ENCODE measurements at regions not wholly inside any gene's neighbourhood (a gene's known extent, or its start where the extent isn't known, plus 50 kb on each side); places are given as distances from the start of the nearest gene placed in this dataset.
"Not testable (repeated sequence)": the region's sequence is repeated elsewhere in the genome, so short reads cannot be mapped to it uniquely, and the experiment has no call there.

- no peak for DNase-seq
These were observed 58.0 kb downstream of the CGGBP1 start for GRCh38 chr3:88000853-88001252.

DNA sequence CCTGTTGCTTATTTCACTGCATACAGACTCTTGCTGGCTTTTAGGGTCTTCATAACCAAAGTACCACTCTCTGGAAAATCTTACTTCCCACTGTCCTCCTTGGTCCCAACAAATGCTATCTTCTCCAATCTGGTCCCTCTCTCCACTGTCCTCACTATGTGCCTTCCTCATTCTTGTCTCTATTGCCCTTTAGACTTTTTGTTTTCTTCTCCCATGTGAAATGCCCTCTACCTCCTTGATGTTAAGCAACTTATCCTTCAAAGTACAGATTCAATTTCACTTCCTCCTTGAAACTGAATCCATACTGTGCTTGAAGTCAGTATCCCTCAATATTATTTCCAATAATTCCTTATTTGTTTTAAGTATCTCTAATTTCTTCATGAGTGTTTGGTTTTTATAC is 60.8 kb downstream of the CGGBP1 start:
- DNase-seq: no peak

- DNase-seq: no peak
These were observed 61.5 kb downstream of the CGGBP1 start for GRCh38 chr3:87997298-87997697.

DNA sequence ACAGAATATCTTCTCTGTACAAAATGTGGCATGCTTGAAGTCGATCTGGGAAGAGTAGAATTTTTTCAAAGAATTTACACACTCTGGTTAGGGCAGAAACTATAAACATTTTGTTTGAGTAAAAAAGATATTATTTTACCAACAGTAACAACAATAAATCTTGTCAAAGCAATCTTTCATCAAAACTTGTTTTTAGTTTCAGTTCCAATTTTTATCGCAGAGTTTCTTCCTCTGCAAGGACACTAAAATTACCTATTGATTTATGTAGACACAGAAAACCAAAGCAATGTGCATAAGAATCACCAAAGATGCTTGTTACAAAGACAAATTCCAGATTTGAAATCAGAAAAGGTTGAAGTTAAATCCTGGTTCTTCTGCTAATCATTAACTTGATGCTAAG is 61.9 kb downstream of the CGGBP1 start:
- no peak for DNase-seq

GRCh38 chr3:87993566-87993965 is 65.2 kb downstream of the CGGBP1 start:
- DNase-seq: no peak

DNA sequence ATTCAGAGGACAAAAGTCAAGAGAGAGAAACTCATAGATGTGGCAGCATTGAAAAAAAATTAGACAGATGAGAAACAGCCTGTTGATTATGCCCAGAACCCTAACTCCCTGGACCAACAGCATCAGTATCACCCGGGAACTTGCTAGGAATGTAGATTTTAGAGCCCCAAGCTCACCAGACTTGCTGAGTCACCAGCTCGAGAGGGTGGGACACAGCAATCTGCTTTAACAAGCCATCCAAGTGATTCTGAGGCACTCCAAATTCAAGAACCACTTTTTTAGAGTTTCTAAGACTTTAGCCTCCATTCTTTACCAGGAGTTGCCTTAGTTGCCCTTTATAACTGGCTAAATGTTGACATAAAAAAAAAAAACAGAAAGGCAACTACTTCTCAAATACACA is 70.9 kb downstream of the CGGBP1 start:
- DNase-seq: no peak

DNA sequence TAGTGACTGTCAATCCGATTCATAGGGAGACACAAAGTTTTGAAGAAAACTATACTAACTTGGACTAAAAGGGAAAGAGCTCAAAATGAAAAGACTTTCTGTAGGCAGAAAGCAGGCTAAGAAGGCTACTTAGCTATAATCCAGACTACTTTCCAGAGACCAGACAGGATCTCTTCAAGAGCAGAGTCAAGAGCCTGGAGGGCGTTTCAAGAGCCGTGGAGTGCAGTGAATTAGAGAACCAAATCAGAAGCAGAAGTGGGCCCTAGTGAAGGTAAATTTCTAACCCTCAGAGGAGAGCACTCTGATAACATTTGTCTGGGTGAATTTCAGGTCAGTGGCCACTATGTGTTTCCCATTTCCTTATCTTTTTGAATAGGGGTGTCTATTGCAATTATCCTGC is 76.4 kb downstream of the CGGBP1 start:
- no peak for DNase-seq

- no peak for DNase-seq
These were observed 79.3 kb downstream of the CGGBP1 start for GRCh38 chr3:87979527-87979926.

GRCh38 chr3:87977765-87978164 is 81.0 kb downstream of the CGGBP1 start:
- DNase-seq: no peak

- DNase-seq: no peak
These were observed 83.1 kb downstream of the CGGBP1 start for GRCh38 chr3:87975716-87976115.

GRCh38 chr3:87973906-87974305 is 84.9 kb downstream of the CGGBP1 start:
- DNase-seq: no peak

GRCh38 chr3:87969620-87970019 is 89.2 kb downstream of the CGGBP1 start:
- DNase-seq: no peak

- DNase-seq: no peak
These were observed 90.1 kb downstream of the CGGBP1 start for GRCh38 chr3:87968668-87969067.

GRCh38 chr3:87958289-87958688 is 100.5 kb downstream of the CGGBP1 start:
- no peak for DNase-seq

- no peak for DNase-seq
These were observed 101.2 kb downstream of the CGGBP1 start for GRCh38 chr3:87957575-87957974.

DNA sequence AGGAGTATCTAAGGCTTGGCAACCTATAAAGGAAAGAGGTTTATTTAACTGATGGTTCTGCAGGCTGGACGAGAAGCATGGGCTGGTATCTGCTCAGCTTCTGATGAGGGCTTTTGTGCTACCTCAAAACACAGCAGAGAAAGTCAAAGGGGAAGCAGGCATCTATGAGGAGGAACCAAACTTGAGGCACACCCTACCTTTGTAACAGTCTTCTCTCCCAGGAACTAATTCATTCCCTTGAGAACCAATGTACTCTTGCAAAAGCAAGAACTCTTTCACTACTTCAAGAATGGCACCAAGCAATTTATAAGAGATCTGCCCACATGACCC is 109.0 kb downstream of the CGGBP1 start:
- DNase-seq: no peak

DNA sequence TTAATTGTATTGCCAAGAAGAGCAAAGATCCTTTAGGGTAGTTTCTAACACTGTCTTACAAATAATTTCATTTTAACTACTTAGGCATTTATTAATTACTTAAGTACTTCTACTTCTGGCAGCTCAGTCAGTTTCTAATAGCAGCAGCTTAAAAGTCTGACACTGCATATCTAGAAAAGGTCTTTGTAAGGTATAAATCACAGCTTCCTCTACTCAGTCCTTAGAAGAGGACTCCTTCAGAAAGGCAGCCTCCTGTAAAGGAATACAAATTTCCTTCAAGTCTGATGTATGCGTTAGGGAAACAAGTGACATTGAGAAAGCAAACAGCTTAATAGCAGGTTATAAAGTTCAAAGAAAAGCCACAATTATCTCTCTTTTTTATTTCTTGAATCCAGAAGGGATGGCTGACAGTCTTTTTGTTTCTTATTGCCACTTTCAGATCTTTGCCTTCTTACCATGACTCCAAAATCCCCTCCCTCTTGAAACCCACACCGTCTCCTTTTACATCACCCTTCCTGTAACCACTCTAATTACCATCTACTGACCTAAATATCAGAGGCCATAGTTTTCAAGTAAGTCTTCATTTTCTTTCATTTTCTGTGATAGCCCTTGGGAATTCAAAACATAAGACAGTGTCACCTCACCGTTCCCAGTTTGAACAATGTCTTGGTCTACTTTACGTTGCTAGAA is 109.5 kb downstream of the CGGBP1 start:
- no peak for DNase-seq

GRCh38 chr3:87946007-87946406 is 112.8 kb downstream of the CGGBP1 start:
- DNase-seq: not testable (repeated sequence)

- DNase-seq: not testable (repeated sequence)
These were observed 116.5 kb downstream of the CGGBP1 start for GRCh38 chr3:87942256-87942655.

DNA sequence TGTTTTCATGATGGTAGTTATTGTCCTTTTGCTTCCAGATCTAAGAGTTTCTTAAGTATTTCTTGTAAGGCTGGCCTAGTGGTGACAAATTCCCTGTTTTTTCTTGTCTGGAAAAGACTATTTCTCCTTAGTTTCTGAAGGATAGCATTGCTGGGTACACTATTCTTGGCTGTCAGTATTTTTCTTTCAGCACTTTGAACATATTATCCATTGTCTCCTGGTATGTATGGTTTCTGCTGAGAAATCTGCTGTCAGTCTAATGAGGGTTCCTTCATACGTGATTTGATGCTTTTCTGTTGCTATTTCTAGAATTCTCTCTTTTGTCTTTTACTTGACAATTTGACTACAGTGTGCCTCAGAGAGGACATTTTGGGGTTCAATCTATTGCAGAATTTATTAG is 134.3 kb downstream of the CGGBP1 start:
- no peak for DNase-seq

- no peak for DNase-seq
These were observed 138.3 kb downstream of the CGGBP1 start for GRCh38 chr3:87920549-87920948.

- DNase-seq: no peak
These were observed 157.7 kb downstream of the CGGBP1 start for GRCh38 chr3:87901141-87901540.

DNA sequence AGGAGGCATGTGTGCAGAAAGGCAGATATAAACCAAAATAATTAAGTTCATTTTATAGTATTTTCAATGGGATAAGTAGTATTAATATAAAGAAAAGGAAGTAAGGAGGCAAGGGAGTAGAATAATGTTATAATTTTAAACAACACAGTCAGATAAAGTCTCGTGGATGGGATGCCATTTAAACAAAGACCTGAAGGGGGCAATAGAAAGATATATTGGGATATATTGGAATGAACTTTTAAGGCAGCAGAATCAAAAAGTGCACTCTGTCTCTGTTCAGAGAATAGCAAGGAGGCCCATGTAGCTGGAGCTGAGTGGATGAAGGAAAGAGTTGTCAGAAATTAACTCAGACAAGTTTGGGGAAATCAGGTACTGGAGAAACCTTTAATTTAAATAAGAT is 158.7 kb downstream of the CGGBP1 start:
- no peak for DNase-seq

DNA sequence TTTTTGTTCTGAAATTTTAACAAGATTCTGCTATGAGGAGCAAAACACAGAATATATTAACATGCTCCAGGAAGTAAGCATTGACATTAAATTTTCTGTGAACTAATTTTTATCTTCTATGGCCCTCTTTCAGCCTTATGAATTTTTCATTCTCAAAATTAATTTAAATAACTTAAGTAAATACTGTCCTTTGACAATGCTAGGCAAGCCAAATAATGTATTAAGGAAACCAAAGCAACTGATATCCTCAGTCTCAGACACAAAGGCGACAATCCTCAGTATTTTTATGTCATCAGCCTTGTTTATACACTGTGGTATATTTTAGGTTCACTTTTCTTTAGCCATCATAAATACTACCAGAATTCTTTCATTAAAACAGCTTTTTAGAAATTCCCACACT is 159.8 kb downstream of the CGGBP1 start:
- DNase-seq: no peak

GRCh38 chr3:87895983-87896382 is 162.8 kb downstream of the CGGBP1 start:
- no peak for DNase-seq

GRCh38 chr3:87873136-87873535 is 185.7 kb downstream of the CGGBP1 start:
- DNase-seq: no peak
